Peyer's patch (tissue), 4 donors: ENCODE measurements at regions not wholly inside any gene's neighbourhood (a gene's known extent, or its start where the extent isn't known, plus 50 kb on each side); places are given as distances from the start of the nearest gene placed in this dataset.

ENCODE experiments used
- DNase-seq, 3 donors: peaks; one replicate each; pipeline ENCODE4 v3.0.0-alpha.2; 2017 to 2019
- H3K27ac ChIP-seq, 4 donors: fragments of 200-600 bp; sonication (generic); one replicate each; pipeline ENCODE4 v1.5.1; 2016 to 2019
- H3K27me3 ChIP-seq, 2 donors: fragments of 200-600 bp; sonication (generic); one replicate each; pipeline ENCODE4 v1.5.1; 2019
- H3K36me3 ChIP-seq, 3 donors: fragments of 200-600 bp; sonication (generic); one replicate each; pipeline ENCODE4 v1.5.1; 2016 to 2019
- H3K4me1 ChIP-seq, 4 donors: fragments of 200-600 bp; sonication (generic); one replicate each; pipeline ENCODE4 v1.5.1; 2016 to 2019
- H3K4me3 ChIP-seq, 4 donors: fragments of 200-600 bp; sonication (generic); 1 replicate in 3 of 4; 2 replicates in 1 of 4; pipeline ENCODE4 v1.5.1; 2016 to 2019; ENCODE audit warnings: mild to moderate bottlenecking in 1 of 4
- H3K9me3 ChIP-seq, 4 donors: fragments of 200-600 bp; sonication (generic); one replicate each; pipeline ENCODE4 v1.5.1; 2016 to 2019; ENCODE audit warnings: mild to moderate bottlenecking in 1 of 4
- POLR2A ChIP-seq, 2 donors: fragments of 450-650 bp; IDR thresholded peaks; one replicate each; pipeline ENCODE4 v1.5.1; 2017; ENCODE audit warnings: antibody characterized with exemption in 2 of 2, mild to moderate bottlenecking in 2 of 2, moderate library complexity in 2 of 2
- TF ChIP-seq, protein P1 (sequence below), 6 experiments: fragments of 450-650 bp in 4 of 6; fragments of 200-600 bp in 2 of 6; sonication (generic) in 1 of 6; IDR thresholded peaks; one replicate each; pipeline ENCODE4 v1.5.1; 2017 to 2019; ENCODE audit warnings: antibody characterized with exemption in 6 of 6, mild to moderate bottlenecking in 3 of 6, moderate library complexity in 1 of 6

DNA sequence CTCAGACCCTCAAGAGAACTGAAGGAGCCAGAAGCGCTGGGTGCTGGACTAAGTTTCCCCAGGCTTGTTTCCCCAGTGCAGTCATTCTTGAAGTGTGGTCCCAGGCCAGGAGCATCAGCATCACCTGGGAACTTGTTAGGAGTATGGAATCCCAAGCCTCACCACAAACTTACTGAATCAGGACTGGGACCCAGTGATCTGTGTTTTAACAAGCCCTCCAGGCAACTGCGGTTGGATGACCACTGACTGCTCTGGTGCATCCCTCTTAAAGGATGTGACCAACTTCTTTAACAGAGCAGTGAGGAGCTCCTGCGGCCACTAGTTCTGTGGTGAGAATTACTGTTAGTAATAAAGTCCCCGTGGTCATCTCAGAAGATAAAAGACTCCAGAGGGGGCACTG, 62.4 kb upstream of the DAZL start:
- no peak overlapping the region for H3K27ac ChIP-seq
- DNase-seq: no peak
- no peak overlapping the region for H3K4me3 ChIP-seq
- no peaks in the 10 kb centered on the region for H3K36me3 ChIP-seq
- no peaks in the 10 kb centered on the region for H3K27me3 ChIP-seq
- no peaks in the 10 kb centered on the region for H3K9me3 ChIP-seq
- no peaks in the 10 kb centered on the region for H3K4me1 ChIP-seq
- TF ChIP-seq POLR2A (IDR thresholded peaks at IDR 0.05): no peak
- TF ChIP-seq, protein P1, sequence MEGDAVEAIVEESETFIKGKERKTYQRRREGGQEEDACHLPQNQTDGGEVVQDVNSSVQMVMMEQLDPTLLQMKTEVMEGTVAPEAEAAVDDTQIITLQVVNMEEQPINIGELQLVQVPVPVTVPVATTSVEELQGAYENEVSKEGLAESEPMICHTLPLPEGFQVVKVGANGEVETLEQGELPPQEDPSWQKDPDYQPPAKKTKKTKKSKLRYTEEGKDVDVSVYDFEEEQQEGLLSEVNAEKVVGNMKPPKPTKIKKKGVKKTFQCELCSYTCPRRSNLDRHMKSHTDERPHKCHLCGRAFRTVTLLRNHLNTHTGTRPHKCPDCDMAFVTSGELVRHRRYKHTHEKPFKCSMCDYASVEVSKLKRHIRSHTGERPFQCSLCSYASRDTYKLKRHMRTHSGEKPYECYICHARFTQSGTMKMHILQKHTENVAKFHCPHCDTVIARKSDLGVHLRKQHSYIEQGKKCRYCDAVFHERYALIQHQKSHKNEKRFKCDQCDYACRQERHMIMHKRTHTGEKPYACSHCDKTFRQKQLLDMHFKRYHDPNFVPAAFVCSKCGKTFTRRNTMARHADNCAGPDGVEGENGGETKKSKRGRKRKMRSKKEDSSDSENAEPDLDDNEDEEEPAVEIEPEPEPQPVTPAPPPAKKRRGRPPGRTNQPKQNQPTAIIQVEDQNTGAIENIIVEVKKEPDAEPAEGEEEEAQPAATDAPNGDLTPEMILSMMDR (IDR thresholded peaks at IDR 0.05): no peak

DNA sequence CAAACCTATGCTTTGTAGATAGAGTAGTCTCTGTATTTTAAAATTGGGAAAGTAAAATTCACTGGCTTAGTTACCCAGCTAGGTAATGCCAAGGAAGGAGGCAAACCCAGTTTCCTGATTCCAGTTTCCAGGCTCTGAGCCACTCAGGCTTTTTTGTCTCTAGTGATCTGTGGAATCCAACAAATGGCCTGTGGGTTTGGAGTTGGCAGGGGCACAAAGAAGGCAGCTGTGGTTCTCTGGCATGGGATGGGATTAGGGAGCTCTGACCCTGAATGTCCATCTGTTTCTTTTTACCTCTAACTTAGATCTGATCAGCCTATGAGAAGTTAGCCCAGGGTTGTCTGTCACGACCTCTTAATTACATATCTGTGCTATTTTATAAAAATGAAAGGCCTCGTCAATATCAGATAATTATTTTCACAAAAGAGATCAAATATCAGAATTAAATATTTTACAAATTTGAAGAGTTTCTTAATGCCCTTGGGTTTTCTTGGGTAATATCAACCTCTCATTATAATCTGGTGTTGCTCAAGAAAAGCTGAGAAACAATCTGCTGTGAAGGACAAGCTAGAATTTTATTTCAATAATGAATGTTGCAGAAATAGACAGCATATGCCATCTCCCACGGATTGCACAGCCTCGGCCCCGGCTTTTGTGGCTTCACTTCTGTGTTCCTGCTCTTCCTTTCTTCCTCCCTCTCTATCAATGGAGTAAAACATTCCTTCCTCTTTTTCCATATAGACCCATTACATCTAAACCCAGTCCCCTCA, 63.7 kb upstream of the DAZL start:
- H3K9me3 ChIP-seq: no peaks in the 10 kb centered on the region
- H3K4me1 ChIP-seq: no peaks in the 10 kb centered on the region
- no peak for TF ChIP-seq POLR2A (IDR thresholded peaks at IDR 0.05)
- TF ChIP-seq, protein P1 (IDR thresholded peaks at IDR 0.05): no peak
- no peak overlapping the region for H3K27ac ChIP-seq
- no peaks in the 10 kb centered on the region for H3K27me3 ChIP-seq
- H3K4me3 ChIP-seq: no peak overlapping the region
- DNase-seq: no peak
- no peaks in the 10 kb centered on the region for H3K36me3 ChIP-seq

DNA sequence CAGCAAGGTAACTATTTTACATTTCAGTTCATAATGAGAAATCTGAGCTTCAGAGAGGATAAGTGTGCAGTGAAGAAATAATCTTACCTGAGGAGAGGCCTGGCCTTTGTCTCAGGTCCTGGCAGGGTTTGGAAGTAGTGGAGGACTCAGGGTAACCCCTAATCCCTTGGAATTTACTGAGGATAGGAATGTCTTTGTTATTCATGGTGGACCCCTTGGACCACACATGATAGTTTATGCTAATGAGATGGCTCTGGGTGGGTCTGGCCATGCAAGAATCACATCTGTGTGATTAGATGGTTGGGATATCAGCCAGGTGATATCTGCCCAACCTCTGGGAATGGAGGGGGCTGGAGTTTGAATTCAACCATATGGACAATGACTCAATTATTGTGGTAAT, 65.0 kb upstream of the DAZL start:
- Histone ChIP-seq H3K4me1 (no peaks in the 10 kb centered on the region), H3K9me3 (no peaks in the 10 kb centered on the region)
- no peak for TF ChIP-seq POLR2A (IDR thresholded peaks at IDR 0.05)
- TF ChIP-seq, protein P1 (IDR thresholded peaks at IDR 0.05): no peak

DNA sequence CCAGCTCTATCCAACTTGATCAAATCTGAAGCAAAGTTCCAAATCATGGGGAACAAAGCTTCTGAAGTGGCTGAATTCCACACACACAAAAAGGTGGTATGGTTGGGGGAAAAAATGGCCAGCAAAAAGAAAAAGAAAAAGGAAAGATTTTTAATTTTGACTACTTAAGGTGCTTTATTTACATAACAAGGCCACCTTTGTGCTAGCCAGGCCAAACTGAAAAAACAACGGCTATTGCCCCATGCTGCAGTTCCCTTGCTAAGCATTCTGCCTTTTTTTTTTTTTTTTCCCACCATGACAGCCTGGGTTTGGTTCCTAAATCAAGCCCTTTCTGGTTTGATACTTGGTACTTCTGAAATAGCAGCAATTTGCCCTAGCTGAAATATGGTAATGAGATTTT, 66.5 kb upstream of the DAZL start:
- no peak for TF ChIP-seq POLR2A (IDR thresholded peaks at IDR 0.05)
- TF ChIP-seq, protein P1 (IDR thresholded peaks at IDR 0.05): no peak
- DNase-seq: no peak

More for the DNA sequence above, 65.0 kb upstream of the DAZL start:
- no peaks in the 10 kb centered on the region for H3K36me3 ChIP-seq
- H3K4me3 ChIP-seq: no peak overlapping the region
- no peaks in the 10 kb centered on the region for H3K27me3 ChIP-seq
- no peak for DNase-seq
- H3K27ac ChIP-seq: no peak overlapping the region

DNA sequence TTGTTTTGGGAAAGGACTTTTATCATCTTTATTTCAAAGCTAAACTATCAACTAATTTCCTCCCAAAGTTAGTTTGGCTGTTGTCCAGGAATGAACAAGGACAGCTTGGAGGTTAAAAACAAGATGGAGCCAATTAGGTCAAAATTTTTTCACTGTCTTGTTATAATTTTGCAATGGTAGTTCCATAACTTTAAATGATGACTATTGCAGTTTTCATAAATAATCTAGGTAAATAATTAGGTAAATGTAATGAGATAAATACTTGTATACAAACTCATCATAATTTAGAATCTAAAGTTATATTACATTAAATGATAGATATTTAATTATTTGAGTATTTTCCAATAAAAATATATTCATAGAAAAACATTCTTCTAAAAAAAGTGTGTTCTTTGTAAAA, 68.3 kb upstream of the DAZL start:
- DNase-seq: no peak
- Histone ChIP-seq H3K36me3 (no peaks in the 10 kb centered on the region), H3K9me3 (peaks cover 0 to 5% (median 0%) of the 10 kb centered on the region in 4 donors), H3K27ac (no peak overlapping the region), H3K27me3 (no peaks in the 10 kb centered on the region), H3K4me3 (no peak overlapping the region), H3K4me1 (no peaks in the 10 kb centered on the region)
- TF ChIP-seq, protein P1 (IDR thresholded peaks at IDR 0.05): no peak
- TF ChIP-seq POLR2A (IDR thresholded peaks at IDR 0.05): no peak

More for the DNA sequence above, 66.5 kb upstream of the DAZL start:
- Histone ChIP-seq H3K4me1 (no peaks in the 10 kb centered on the region), H3K27me3 (no peaks in the 10 kb centered on the region), H3K9me3 (peaks cover 0 to 5% (median 0%) of the 10 kb centered on the region in 4 donors), H3K36me3 (no peaks in the 10 kb centered on the region), H3K27ac (no peak overlapping the region), H3K4me3 (no peak overlapping the region)
